C4-2B (cell line): ENCODE measurements at regions not wholly inside any gene's neighbourhood (a gene's known extent, or its start where the extent isn't known, plus 50 kb on each side); places are given as distances from the start of the nearest gene placed in this dataset.

Source experiments
- CTCF ChIP-seq: fragments of 450-650 bp; conservative IDR thresholded peaks from 2 replicates; pipeline ENCODE4 v1.5.1; 2017; ENCODE audit warnings: mild to moderate bottlenecking
- ZFX ChIP-seq: fragments of 450-650 bp; IDR thresholded peaks from 2 replicates; pipeline ENCODE4 v1.6.1; 2017

- TF ChIP-seq ZFX (no peak), CTCF (no peak)
Observed at GRCh38 chr18:22541232-22541631, 123.5 kb upstream of the CTAGE1 start.
